ENCODE measurements at regions not wholly inside any gene's neighbourhood (a gene's known extent, or its start where the extent isn't known, plus 50 kb on each side); places are given as distances from the start of the nearest gene placed in this dataset.
"Not testable (repeated sequence)": the region's sequence is repeated elsewhere in the genome, so short reads cannot be mapped to it uniquely, and the experiment has no call there.

GRCh38 chr13:69221633-69222498 is 885.8 kb upstream of the ATXN8OS start:
- TF ChIP-seq CTCF (conservative IDR thresholded peaks at IDR 0.05; ENCODE audit: low read depth, low read length); EZH2 (IDR thresholded peaks at IDR 0.05; ENCODE audit: borderline replicate concordance, low read depth, low read length, poor library complexity, severe bottlenecking): not testable (repeated sequence)

Data from A673 (cell line).